HG03066 (cell line): ENCODE measurements at regions not wholly inside any gene's neighbourhood (a gene's known extent, or its start where the extent isn't known, plus 50 kb on each side); places are given as distances from the start of the nearest gene placed in this dataset.
"Not testable (repeated sequence)": the region's sequence is repeated elsewhere in the genome, so short reads cannot be mapped to it uniquely, and the experiment has no call there.

Experiments
- ATAC-seq: cut with Tn5 transposase; IDR thresholded peaks from one replicate; pipeline ENCODE4 v1.9.1; 2021; ENCODE audit warnings: low read depth; ENCODE audit not compliant: unreplicated experiment

DNA sequence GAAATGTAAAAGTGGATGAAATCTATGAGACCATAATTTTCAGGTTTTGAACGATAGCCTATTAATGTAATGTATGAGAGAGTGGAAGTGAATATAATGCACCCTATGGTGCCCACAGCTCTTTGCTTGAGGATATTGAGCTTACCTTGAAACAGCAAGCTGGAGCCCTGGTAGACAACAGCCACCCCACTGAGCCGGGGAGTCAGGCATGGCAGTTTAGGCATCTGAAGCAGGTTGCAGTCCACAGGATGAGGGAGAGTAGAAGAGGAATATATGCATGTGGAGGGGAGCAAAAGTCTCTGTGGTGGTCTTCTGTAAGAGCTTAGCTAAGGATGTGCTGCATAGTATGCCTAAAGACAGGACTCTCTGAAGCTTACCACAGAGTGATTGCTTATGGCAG is 817.3 kb downstream of the DNAJB9 start:
- no peak for ATAC-seq

DNA sequence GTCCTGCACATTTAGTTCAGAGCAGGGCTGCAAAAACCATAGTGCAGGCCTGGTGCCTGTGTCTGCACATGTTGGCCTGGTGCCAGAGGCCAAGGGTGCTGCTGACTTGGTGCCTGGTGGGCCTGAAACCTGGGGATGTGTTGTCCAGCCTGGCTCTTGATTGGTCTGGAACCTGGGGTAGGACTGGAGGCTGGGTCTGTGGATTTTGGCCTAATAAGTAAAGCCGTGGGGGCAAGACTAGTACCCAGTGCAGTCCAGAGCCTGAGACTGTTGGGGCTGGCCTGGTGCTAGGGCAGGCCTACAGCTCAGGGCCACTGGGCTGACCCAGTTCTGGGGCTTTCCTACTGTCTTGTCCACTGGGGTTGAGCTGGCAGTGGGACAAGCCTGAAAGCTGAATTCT is 817.9 kb downstream of the DNAJB9 start:
- no peak for ATAC-seq

DNA sequence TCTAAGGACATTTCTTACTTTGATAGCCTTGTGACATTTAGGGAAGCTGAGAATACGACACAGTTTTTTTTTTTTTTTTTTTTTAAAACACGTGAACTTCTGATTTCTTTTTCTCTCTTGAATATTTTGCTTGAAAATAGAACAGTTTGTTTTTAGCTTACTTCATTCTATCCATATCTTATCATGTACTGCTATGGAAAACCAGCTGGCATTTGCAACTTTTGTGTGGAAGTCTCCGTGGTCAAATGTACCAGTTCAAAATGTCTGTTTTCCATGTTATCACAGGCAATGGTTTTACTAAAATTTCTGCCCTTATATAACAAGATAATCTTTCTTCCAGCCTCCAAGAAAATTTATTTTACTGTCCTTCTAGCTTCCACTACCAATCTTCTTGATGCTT is 821.6 kb downstream of the DNAJB9 start:
- ATAC-seq: no peak

DNA sequence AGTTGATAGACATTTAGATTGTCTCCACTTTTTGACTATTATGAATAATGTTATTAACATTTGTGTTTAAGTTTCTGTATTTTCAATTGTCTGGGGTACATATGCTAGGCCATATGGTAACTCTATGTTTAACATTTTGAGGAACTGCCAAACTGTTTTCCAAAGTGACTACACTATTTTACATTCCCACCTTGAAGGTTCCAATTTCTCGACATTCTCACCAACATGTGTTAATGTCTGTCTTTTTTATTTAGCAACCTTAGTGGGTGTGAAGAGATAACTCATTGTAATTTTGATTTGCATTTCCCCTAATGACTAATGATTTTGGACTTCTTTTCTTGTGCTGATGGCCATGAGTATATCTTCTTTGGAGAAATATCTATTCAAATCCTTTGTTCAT is 832.4 kb downstream of the DNAJB9 start:
- no peak for ATAC-seq

- no peak for ATAC-seq
These were observed 838.1 kb downstream of the DNAJB9 start for GRCh38 chr7:109407756-109408155.

DNA sequence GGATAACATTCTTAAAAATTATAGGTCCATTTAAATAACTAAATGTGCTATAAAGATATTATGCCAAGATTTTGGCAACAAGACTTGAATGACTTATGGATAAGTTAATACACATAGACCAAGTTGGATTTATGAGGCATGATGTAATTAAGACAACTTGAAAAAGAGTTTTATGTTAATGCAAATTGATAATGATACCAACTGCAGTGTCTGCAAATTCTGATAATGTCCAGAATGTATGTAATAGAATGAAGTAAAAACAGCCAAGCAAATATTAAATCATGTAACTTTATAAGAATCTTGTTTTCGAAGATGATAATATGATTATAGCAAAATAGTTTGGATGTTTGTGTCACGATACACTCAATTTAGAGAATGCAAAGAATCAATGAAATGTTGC is 868.3 kb downstream of the DNAJB9 start:
- no peak for ATAC-seq

- ATAC-seq: no peak
These were observed 880.1 kb downstream of the DNAJB9 start for GRCh38 chr7:109449760-109450159.

DNA sequence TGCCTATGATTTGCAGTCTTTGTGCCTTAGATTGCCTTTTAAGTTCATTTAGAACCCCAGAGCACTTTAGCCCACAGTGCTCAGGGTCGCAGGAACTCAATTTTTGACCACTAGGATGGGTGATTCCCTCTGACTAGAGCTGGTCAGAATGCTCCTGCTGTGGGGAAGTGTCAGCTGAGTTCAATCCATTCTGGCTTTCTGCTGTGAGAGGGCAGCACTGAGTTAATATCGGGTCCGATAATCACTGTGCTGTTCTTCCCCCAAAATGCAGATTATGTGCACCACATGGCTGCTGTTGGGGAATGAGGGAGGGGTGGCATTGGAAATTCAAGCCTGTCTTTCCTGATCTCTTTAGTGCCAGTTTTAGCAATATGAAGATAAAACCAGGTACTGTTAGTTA is 886.4 kb downstream of the DNAJB9 start:
- no peak for ATAC-seq

DNA sequence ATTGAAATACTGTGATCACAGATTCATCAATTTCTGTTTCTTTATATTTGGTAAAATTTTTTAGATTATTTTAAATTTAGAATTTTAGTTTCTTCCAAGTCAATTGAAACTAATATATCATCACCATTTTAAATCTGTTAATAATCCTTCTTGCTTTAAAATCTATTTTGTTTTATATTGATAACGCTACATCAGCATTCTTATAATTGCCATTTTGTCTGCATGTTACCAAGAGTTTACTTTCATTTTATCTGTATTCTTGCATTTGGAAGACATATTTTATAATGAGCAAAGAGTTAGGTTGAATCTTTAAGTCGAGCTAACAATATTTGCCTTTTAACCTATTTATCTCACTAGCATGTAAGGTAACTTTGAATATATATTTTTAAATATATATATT is 890.6 kb downstream of the DNAJB9 start:
- ATAC-seq: no peak

DNA sequence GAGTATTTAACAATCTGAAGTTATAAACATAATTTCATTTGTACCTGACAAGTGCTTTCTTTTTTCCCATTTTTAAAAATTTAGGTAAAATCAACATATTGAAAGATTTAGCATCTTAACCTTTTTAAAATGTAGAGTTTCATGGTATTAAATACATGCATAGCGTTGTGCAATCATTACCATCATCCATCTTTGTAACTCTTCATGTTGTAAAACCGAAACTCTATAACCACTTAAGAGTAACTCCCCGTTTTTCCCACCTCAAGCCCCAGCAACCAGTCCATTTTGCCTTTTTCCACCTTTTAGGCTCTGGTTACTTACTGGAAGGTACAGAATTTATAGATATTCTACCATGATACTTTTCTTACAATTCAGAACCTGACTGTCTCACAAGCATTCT is 892.5 kb downstream of the DNAJB9 start:
- ATAC-seq: no peak

GRCh38 chr7:109467729-109468128 is 898.1 kb downstream of the DNAJB9 start:
- ATAC-seq: not testable (repeated sequence)

DNA sequence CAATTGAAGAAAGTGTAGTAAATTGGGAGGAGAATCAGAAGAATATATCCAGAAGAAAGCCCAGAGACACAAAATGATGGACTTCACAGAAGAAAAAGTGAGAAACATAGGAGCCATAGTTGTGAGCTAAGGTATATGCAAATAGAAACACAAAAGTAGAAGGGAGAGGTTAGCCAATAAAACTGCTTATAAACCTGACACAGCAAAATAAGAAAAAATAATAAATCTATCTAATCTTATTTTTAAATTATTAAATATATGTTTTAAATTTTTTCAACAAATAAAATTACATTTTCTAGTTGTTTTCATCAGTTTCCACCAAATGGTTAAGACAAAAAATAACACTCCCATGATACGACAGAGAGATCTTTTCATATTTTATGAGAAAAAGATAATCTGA is 903.5 kb downstream of the DNAJB9 start:
- ATAC-seq: no peak

GRCh38 chr7:109476409-109476808 is 906.7 kb downstream of the DNAJB9 start:
- no peak for ATAC-seq

DNA sequence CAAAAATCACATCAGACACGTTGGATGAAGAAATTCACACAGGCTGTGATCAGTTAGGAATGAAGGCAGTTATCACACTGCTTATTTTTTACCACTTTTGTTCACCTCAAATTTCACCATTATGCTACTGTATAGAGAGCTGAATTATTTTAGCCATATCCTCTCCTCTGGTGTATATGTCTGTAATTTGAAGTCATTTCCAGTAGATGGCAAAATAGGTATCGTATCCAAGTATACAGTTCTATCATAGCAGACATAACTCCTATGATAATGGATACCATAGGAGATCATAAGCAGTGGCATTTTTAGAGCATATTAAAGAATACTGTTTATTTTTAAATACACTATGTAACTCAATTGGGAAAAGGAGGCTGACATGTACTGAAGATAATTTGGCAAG is 909.7 kb downstream of the DNAJB9 start:
- no peak for ATAC-seq

- not testable (repeated sequence) for ATAC-seq
These were observed 920.9 kb downstream of the DNAJB9 start for GRCh38 chr7:109490607-109491006.

- no peak for ATAC-seq
These were observed 927.4 kb downstream of the DNAJB9 start for GRCh38 chr7:109497053-109497452.

GRCh38 chr7:109498131-109498530 is 928.5 kb downstream of the DNAJB9 start:
- ATAC-seq: no peak

DNA sequence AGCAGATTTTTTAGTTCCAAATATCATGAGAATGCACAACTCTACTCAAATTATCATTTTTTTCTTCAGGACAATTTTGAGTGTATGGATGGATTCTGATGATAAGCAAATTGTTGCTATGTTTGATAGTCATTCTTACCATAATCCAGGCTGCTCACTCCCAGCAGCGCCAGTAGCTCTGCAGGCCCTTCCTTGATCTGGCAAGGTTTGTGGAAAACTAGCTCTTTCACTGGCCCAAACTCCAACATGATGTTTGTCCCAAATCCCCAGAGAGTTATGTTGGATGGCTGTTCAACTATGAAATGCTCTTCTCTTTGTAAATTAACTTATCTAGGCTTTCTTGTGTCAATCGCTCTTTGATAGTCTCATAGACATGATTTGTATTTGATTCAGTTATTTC is 933.7 kb downstream of the DNAJB9 start:
- ATAC-seq: no peak

DNA sequence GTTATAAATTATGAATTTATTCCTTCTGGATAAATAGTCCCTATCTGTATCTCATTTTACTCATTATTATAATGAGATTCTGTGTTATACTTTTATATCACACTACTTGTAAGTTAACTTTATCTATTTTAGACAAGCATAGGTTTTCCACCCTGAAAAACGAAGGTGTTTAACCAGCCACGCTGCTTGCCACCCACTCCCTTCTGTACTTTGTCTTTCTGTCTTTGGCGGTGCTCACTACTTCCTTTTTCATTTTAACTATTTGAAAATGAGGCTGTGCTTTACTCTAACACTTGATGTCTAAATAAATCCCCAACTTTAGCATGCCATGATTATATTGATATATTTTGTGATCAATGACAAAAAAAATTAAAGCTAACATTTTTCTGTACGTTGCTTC is 952.9 kb downstream of the DNAJB9 start:
- no peak for ATAC-seq

- no peak for ATAC-seq
These were observed 958.2 kb downstream of the DNAJB9 start for GRCh38 chr7:109527833-109528232.

GRCh38 chr7:109529712-109530111 is 960.0 kb downstream of the DNAJB9 start:
- no peak for ATAC-seq

DNA sequence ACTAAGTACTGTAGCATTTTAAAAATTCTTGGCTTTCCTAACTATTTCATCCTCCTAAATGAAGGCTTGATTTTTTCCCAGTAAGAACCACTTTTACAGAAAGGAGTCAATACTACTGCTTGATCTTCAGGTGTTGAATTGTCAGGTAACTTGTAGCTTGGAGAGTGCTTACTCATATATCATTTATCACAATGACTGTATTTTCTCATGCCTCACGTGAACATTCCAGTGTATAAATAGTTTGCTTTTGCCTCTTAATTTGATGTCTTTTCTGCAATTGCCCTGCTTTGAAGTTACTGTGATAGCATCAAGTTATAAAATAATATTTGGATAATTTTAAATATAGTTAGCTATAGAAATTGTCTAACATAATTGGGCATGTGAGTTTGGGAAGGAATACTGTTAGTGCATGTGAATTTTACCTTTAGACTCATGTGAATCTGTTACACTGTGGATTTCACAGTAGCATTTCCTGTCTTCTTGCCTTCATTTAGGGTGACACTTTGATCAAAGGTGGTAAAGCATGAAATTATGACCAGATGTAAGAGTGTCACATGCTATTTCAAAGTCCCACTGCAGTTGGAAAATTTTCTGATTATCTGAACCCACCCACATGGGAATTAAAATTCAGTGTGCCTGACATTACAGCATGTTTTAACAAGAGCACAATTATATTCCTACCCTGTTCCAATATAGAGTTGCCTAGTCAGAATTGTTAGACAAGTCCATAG is 962.8 kb downstream of the DNAJB9 start:
- ATAC-seq: no peak

DNA sequence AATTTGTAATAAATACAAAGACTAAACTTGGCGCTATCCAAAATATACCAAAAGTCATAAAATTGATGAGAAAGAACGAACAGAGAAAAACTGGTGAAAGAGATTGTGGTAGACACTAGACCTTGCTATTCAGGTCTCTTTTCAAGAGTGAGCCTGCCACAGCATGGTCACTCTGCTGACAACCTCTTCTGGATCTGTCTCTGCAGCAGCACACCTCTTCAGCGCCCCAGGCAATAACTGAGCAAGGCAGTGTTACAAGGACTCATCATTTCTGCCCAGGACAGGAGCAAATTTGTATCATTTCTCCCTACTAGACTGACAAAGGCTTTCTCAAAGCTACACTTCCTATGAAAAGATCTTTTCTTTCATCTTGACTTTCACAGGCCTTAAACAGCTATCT is 976.0 kb downstream of the DNAJB9 start:
- ATAC-seq: no peak
